CD14-positive monocyte (primary cell): ENCODE measurements at regions not wholly inside any gene's neighbourhood (a gene's known extent, or its start where the extent isn't known, plus 50 kb on each side); places are given as distances from the start of the nearest gene placed in this dataset.

Source experiments
- DNase-seq, 3 donors: peaks; one replicate each; pipeline ENCODE4 v3.0.0-alpha.2; 2011 to 2022
- H2AFZ ChIP-seq: 2 replicates; pipeline ENCODE4 v1.6.0; 2012; ENCODE audit warnings: mild to moderate bottlenecking, low read depth, low read length, inconsistent platforms; ENCODE audit not compliant: insufficient read depth, poor library complexity, severe bottlenecking
- H3K27ac ChIP-seq, 2 donors: 1 replicate in 1 of 2; 2 replicates in 1 of 2; pipeline ENCODE4 v1.5.1; 2012 to 2013; ENCODE audit warnings: low read length in 2 of 2, control low read depth in 1 of 2, inconsistent platforms in 1 of 2, low read depth in 1 of 2, mild to moderate bottlenecking in 1 of 2
- H3K27me3 ChIP-seq, 2 donors: one replicate each; pipeline versions ENCODE4 v1.6.0 to v1.6.1; 2011 to 2013; ENCODE audit warnings: low read length in 2 of 2; ENCODE audit not compliant: control insufficient read depth in 2 of 2, insufficient read depth in 2 of 2
- H3K36me3 ChIP-seq, 2 donors: replicated peaks in 1 of 2; 1 replicate in 1 of 2; 2 replicates in 1 of 2; pipeline versions ENCODE4 v1.5.1 to v1.6.1; 2012 to 2013; ENCODE audit warnings: low read length in 2 of 2, control low read depth in 1 of 2, inconsistent platforms in 1 of 2, mild to moderate bottlenecking in 1 of 2; ENCODE audit not compliant: insufficient read depth in 2 of 2, control insufficient read depth in 1 of 2
- H3K4me1 ChIP-seq, 2 donors: 1 replicate in 1 of 2; 2 replicates in 1 of 2; pipeline versions ENCODE4 v1.5.1 to v1.6.1; 2012 to 2013; ENCODE audit warnings: low read length in 2 of 2, control low read depth in 1 of 2, inconsistent platforms in 1 of 2, mild to moderate bottlenecking in 1 of 2, moderate library complexity in 1 of 2; ENCODE audit not compliant: insufficient read depth in 2 of 2, control insufficient read depth in 1 of 2
- H3K4me2 ChIP-seq: replicated peaks from 2 replicates; pipeline ENCODE3; 2012; ENCODE audit warnings: low read length, moderate library complexity, mild to moderate bottlenecking; ENCODE audit not compliant: poor library complexity, severe bottlenecking; ENCODE audit errors: extremely low read depth
- H3K4me3 ChIP-seq, 3 experiments: fragments of 200-600 bp in 1 of 3; sonication (generic) in 1 of 3; replicated peaks in 1 of 3; 1 replicate in 2 of 3; 2 replicates in 1 of 3; pipeline ENCODE4 v1.5.1; 2011 to 2013; ENCODE audit warnings: low read length in 3 of 3, mild to moderate bottlenecking in 3 of 3, control low read depth in 2 of 3, low read depth in 2 of 3, inconsistent platforms in 1 of 3, moderate library complexity in 1 of 3
- H3K79me2 ChIP-seq: 2 replicates; pipeline ENCODE4 v1.6.0; 2012; ENCODE audit warnings: mild to moderate bottlenecking, control low read depth, inconsistent platforms, low read length, moderate library complexity; ENCODE audit not compliant: insufficient read depth
- H3K9ac ChIP-seq: 2 replicates; pipeline ENCODE4 v1.6.0; 2017; ENCODE audit warnings: low read length, mild to moderate bottlenecking; ENCODE audit not compliant: insufficient read depth, poor library complexity, severe bottlenecking
- H3K9me3 ChIP-seq, 2 donors: replicated peaks in 1 of 2; 1 replicate in 1 of 2; 2 replicates in 1 of 2; pipeline versions ENCODE4 v1.5.1 to v1.6.1; 2012 to 2013; ENCODE audit warnings: low read length in 2 of 2, control low read depth in 1 of 2; ENCODE audit not compliant: control insufficient read depth in 1 of 2, insufficient read depth in 1 of 2
- H4K20me1 ChIP-seq: 2 replicates; pipeline ENCODE4 v1.6.0; 2012; ENCODE audit warnings: mild to moderate bottlenecking, low read length, control low read depth, moderate library complexity; ENCODE audit not compliant: insufficient read depth
- H3K27ac Mint-ChIP-seq, 7 donors: one replicate each; pipeline ENCODE4 v1.8.0; 2020; ENCODE audit warnings: mild to moderate bottlenecking in 7 of 7, mixed read lengths in 7 of 7, moderate library complexity in 6 of 7, inconsistent platforms in 2 of 7
- H3K27me3 Mint-ChIP-seq, 3 donors: one replicate each; pipeline ENCODE4 v1.8.0; 2021 to 2022; ENCODE audit warnings: low read depth in 3 of 3, mild to moderate bottlenecking in 3 of 3, mixed read lengths in 3 of 3, moderate library complexity in 3 of 3, inconsistent platforms in 1 of 3
- H3K36me3 Mint-ChIP-seq, 2 donors: one replicate each; pipeline ENCODE4 v1.8.0; 2020; ENCODE audit warnings: mixed read lengths in 2 of 2, inconsistent platforms in 1 of 2, mild to moderate bottlenecking in 1 of 2
- H3K4me1 Mint-ChIP-seq: one replicate; pipeline ENCODE4 v1.8.0; 2020; ENCODE audit warnings: mild to moderate bottlenecking, mixed read lengths
- H3K4me3 Mint-ChIP-seq, 2 donors: one replicate each; pipeline ENCODE4 v1.8.0; 2020; ENCODE audit warnings: mild to moderate bottlenecking in 2 of 2, mixed read lengths in 2 of 2, moderate library complexity in 1 of 2
- H3K9me3 Mint-ChIP-seq, 7 donors: one replicate each; pipeline ENCODE4 v1.8.0; 2020 to 2022; ENCODE audit warnings: mixed read lengths in 7 of 7, mild to moderate bottlenecking in 6 of 7, moderate library complexity in 6 of 7, inconsistent platforms in 2 of 7
- WGBS: methylation state at CpG from one replicate; pipeline ENCODE4 v1.1.5; 2013; ENCODE audit warnings: missing lambda C conversion rate; ENCODE audit not compliant: insufficient coverage; 5-methylcytosine and 5-hydroxymethylcytosine counted together
- intact Hi-C, 2 donors: fragments of 100-400 bp; cut with micrococcal nuclease; formaldehyde crosslinking; loops; one replicate each; pipeline versions ENCODE4 v1.15.0 to v1.15.1; 2023
- TF ChIP-seq, protein P1 (sequence below): fragments of 200-600 bp; IDR thresholded peaks from one replicate; pipeline ENCODE4 v1.8.0; 2022; ENCODE audit warnings: antibody characterized with exemption, mild to moderate bottlenecking

- no peak for DNase-seq
- Histone ChIP-seq H3K27me3 (no peaks in the 10 kb centered on the region), H3K36me3 (no peaks in the 10 kb centered on the region), H3K9ac (no peak overlapping the region), H4K20me1 (no peaks in the 10 kb centered on the region), H3K4me1 (no peaks in the 10 kb centered on the region), H2AFZ (no peak overlapping the region), H3K9me3 (no peaks in the 10 kb centered on the region), H3K4me3 (no peak overlapping the region), H3K79me2 (no peaks in the 10 kb centered on the region), H3K27ac (no peak overlapping the region), H3K4me2 (no peak overlapping the region)
- Mint-ChIP-seq H3K36me3 (no peaks in the 10 kb centered on the region), H3K27ac (peak overlapping the region in 1 of 7 donors; percentile 12), H3K27me3 (no peaks in the 10 kb centered on the region), H3K9me3 (peaks cover 0 to 6% (median 0%) of the 10 kb centered on the region in 7 donors), H3K4me3 (no peak overlapping the region), H3K4me1 (peaks cover 8% of the 10 kb centered on the region)
- intact Hi-C loops = no loop called here
- TF ChIP-seq, protein P1, sequence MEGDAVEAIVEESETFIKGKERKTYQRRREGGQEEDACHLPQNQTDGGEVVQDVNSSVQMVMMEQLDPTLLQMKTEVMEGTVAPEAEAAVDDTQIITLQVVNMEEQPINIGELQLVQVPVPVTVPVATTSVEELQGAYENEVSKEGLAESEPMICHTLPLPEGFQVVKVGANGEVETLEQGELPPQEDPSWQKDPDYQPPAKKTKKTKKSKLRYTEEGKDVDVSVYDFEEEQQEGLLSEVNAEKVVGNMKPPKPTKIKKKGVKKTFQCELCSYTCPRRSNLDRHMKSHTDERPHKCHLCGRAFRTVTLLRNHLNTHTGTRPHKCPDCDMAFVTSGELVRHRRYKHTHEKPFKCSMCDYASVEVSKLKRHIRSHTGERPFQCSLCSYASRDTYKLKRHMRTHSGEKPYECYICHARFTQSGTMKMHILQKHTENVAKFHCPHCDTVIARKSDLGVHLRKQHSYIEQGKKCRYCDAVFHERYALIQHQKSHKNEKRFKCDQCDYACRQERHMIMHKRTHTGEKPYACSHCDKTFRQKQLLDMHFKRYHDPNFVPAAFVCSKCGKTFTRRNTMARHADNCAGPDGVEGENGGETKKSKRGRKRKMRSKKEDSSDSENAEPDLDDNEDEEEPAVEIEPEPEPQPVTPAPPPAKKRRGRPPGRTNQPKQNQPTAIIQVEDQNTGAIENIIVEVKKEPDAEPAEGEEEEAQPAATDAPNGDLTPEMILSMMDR = no peak
- no CpG with 5 or more reads among the region's 2 CpGs for WGBS
Observed at GRCh38 chr1:199067483-199067882, 428.6 kb downstream of the PTPRC start.

DNA sequence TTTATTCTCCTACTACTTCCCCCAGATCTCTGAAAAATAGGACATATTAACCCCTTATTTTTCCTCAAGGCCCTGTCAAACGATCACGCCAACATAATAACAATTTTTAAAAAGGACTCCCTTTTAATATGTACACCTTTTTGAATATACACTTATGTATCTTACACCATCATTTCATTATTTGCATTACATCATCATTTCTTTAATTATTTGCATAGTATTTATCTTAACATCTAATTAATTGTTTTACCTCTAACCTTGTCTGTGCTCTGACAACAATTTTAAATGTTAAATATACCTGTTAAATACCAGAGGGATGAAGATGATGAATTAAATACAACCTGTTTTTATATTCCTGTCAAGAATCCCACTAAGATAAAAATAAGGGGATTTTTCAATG, 432.2 kb downstream of the PTPRC start:
- Histone ChIP-seq H4K20me1 (no peaks in the 10 kb centered on the region), H3K9me3 (no peaks in the 10 kb centered on the region), H3K27me3 (no peaks in the 10 kb centered on the region), H3K36me3 (no peaks in the 10 kb centered on the region), H3K79me2 (no peaks in the 10 kb centered on the region), H3K4me3 (no peak overlapping the region), H2AFZ (no peak overlapping the region), H3K27ac (no peak overlapping the region), H3K4me2 (no peak overlapping the region), H3K9ac (no peak overlapping the region), H3K4me1 (no peaks in the 10 kb centered on the region)
- no peak for DNase-seq
- H3K36me3 Mint-ChIP-seq = no peaks in the 10 kb centered on the region
- TF ChIP-seq, protein P1 = no peak
- intact Hi-C loops = no loop called here
- peaks cover 8% of the 10 kb centered on the region for H3K4me1 Mint-ChIP-seq
- WGBS = no CpG with 5 or more reads among the region's 2 CpGs
- no peaks in the 10 kb centered on the region for H3K27me3 Mint-ChIP-seq
- H3K27ac Mint-ChIP-seq = no peak overlapping the region
- no peak overlapping the region for H3K4me3 Mint-ChIP-seq
- H3K9me3 Mint-ChIP-seq = peaks cover 0 to 4% (median 0%) of the 10 kb centered on the region in 7 donors
